Tibial nerve (tissue), 4 donors: ENCODE measurements at regions not wholly inside any gene's neighbourhood (a gene's known extent, or its start where the extent isn't known, plus 50 kb on each side); places are given as distances from the start of the nearest gene placed in this dataset.

Experiments used
- DNase-seq, 2 donors: peaks; one replicate each; pipeline ENCODE4 v3.0.0-alpha.2; 2019; ENCODE audit warnings: low spot score in 2 of 2
- H3K27ac ChIP-seq, 4 donors: fragments of 200-600 bp; sonication (generic) in 3 of 4; one replicate each; pipeline ENCODE4 v1.5.1; 2017 to 2019; ENCODE audit warnings: mild to moderate bottlenecking in 1 of 4
- H3K27me3 ChIP-seq, 2 donors: fragments of 200-600 bp; sonication (generic) in 1 of 2; one replicate each; pipeline versions ENCODE4 v1.5.1 to v1.6.0; 2017 to 2019
- H3K36me3 ChIP-seq, 3 donors: fragments of 200-600 bp; sonication (generic); one replicate each; pipeline ENCODE4 v1.5.1; 2018 to 2019
- H3K4me1 ChIP-seq, 4 donors: fragments of 200-600 bp; sonication (generic) in 3 of 4; one replicate each; pipeline ENCODE4 v1.5.1; 2017 to 2019
- H3K4me3 ChIP-seq, 4 donors: fragments of 200-600 bp; sonication (generic) in 3 of 4; one replicate each; pipeline ENCODE4 v1.5.1; 2017 to 2019; ENCODE audit warnings: mild to moderate bottlenecking in 1 of 4, moderate library complexity in 1 of 4
- H3K9me3 ChIP-seq, 4 donors: fragments of 200-600 bp; sonication (generic) in 3 of 4; one replicate each; pipeline ENCODE4 v1.5.1; 2017 to 2019
- CTCF ChIP-seq, 5 experiments: fragments of 200-600 bp in 3 of 5; fragments of 450-650 bp in 2 of 5; sonication (generic) in 3 of 5; IDR thresholded peaks; one replicate each; pipeline ENCODE4 v1.5.1; 2016 to 2019; ENCODE audit warnings: antibody characterized with exemption in 5 of 5, mild to moderate bottlenecking in 3 of 5, moderate library complexity in 2 of 5
- EP300 ChIP-seq, 2 donors: sonication (generic); formaldehyde crosslinking; IDR thresholded peaks; one replicate each; pipeline ENCODE4 v1.6.1; 2017; ENCODE audit warnings: antibody characterized with exemption in 2 of 2, mild to moderate bottlenecking in 1 of 2
- POLR2A ChIP-seq, 2 donors: fragments of 450-650 bp; IDR thresholded peaks; one replicate each; pipeline ENCODE4 v1.6.1; 2017; ENCODE audit warnings: antibody characterized with exemption in 2 of 2, mild to moderate bottlenecking in 2 of 2, moderate library complexity in 2 of 2
- WGBS, 2 donors: methylation state at CpG; one replicate each; pipeline ENCODE4 v1.1.5; 2018; 5-methylcytosine and 5-hydroxymethylcytosine counted together

- 74 to 79% methylated on average over 1 of the region's 1 CpG for WGBS, 2 donors
- no peak overlapping the region for H3K27ac ChIP-seq
- no peaks in the 10 kb centered on the region for H3K36me3 ChIP-seq
- H3K4me1 ChIP-seq = no peaks in the 10 kb centered on the region
- no peak for TF ChIP-seq CTCF (IDR thresholded peaks at IDR 0.05)
- TF ChIP-seq EP300 (IDR thresholded peaks at IDR 0.05) = no peak
- TF ChIP-seq POLR2A (IDR thresholded peaks at IDR 0.05) = no peak
- peaks cover 0 to 2% (median 0%) of the 10 kb centered on the region in 4 donors for H3K9me3 ChIP-seq
- H3K27me3 ChIP-seq = no peaks in the 10 kb centered on the region
- no peak for DNase-seq
- no peak overlapping the region for H3K4me3 ChIP-seq
These were observed 78.0 kb upstream of the SORCS3 start for GRCh38 chr10:104563051-104563450.

GRCh38 chr10:104563548-104563947 is 77.5 kb upstream of the SORCS3 start:
- no peak for DNase-seq
- H3K27ac ChIP-seq = no peak overlapping the region
- no peaks in the 10 kb centered on the region for H3K36me3 ChIP-seq
- no peak overlapping the region for H3K4me3 ChIP-seq
- no peaks in the 10 kb centered on the region for H3K27me3 ChIP-seq
- peaks cover 0 to 7% (median under 1%) of the 10 kb centered on the region in 4 donors for H3K9me3 ChIP-seq
- no peak for TF ChIP-seq CTCF (IDR thresholded peaks at IDR 0.05)
- no peak for TF ChIP-seq POLR2A (IDR thresholded peaks at IDR 0.05)
- TF ChIP-seq EP300 (IDR thresholded peaks at IDR 0.05) = no peak
- no peaks in the 10 kb centered on the region for H3K4me1 ChIP-seq

- Histone ChIP-seq H3K9me3 (peaks cover 0 to 29% (median 9%) of the 10 kb centered on the region in 4 donors), H3K36me3 (no peaks in the 10 kb centered on the region), H3K27ac (no peak overlapping the region), H3K4me3 (no peak overlapping the region), H3K27me3 (no peaks in the 10 kb centered on the region), H3K4me1 (no peaks in the 10 kb centered on the region)
- no peak for DNase-seq
- TF ChIP-seq POLR2A (IDR thresholded peaks at IDR 0.05) (no peak), EP300 (IDR thresholded peaks at IDR 0.05) (no peak), CTCF (IDR thresholded peaks at IDR 0.05) (no peak)
- WGBS, 2 donors = 85 to 88% methylated on average over 1 of the region's 1 CpG
These were observed 66.7 kb upstream of the SORCS3 start for GRCh38 chr10:104574427-104574826.

GRCh38 chr10:104574838-104575237 is 66.3 kb upstream of the SORCS3 start:
- no peak for DNase-seq
- Histone ChIP-seq H3K9me3 (peaks cover 0 to 25% (median 7%) of the 10 kb centered on the region in 4 donors), H3K27me3 (no peaks in the 10 kb centered on the region), H3K36me3 (no peaks in the 10 kb centered on the region), H3K4me3 (no peak overlapping the region), H3K4me1 (no peaks in the 10 kb centered on the region), H3K27ac (no peak overlapping the region)
- TF ChIP-seq CTCF (IDR thresholded peaks at IDR 0.05) = no peak
- no peak for TF ChIP-seq POLR2A (IDR thresholded peaks at IDR 0.05)

- TF ChIP-seq CTCF (IDR thresholded peaks at IDR 0.05) (no peak), POLR2A (IDR thresholded peaks at IDR 0.05) (no peak)
- H3K27ac ChIP-seq = no peak overlapping the region
- H3K36me3 ChIP-seq = no peaks in the 10 kb centered on the region
- H3K4me3 ChIP-seq = no peak overlapping the region
- H3K4me1 ChIP-seq = peaks cover 0 to 10% (median 0%) of the 10 kb centered on the region in 4 donors
- H3K9me3 ChIP-seq = peaks cover 0 to 7% (median 0%) of the 10 kb centered on the region in 4 donors
- no peaks in the 10 kb centered on the region for H3K27me3 ChIP-seq
- no peak for DNase-seq
- 88 to 92% methylated on average over 5 of the region's 5 CpGs for WGBS, 2 donors
These were observed 64.5 kb upstream of the SORCS3 start for GRCh38 chr10:104576611-104577010.
